ENCODE measurements at regions not wholly inside any gene's neighbourhood (a gene's known extent, or its start where the extent isn't known, plus 50 kb on each side); places are given as distances from the start of the nearest gene placed in this dataset.

DNA sequence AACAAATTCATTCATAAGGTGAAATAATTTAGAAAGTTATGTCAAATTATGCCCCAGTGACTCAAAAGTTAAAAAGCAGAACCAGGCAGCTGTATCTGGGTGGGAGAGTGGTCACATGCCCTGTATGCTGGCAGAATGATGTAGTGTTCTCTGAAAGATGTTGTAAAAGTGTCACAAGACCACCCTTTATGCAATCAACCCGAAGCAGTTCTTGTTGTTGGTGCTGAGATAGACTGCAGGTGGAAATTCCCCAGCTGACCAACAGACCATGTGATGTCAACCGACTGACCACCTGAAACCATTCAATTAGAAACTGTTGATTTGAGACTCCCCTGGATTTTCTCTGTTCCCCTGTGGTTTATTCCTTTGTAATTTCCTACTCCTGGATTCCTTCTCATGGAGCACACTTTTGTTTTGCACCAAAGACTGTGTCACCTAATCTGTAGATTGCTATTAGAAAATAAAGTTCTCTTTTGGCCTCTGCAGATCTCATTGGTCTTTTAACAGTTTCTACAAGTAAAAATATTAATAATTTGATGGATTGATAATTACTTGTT is 1341.3 kb upstream of the LRRTM1 start:
- no peaks in the 10 kb centered on the region for H3K4me1 ChIP-seq
- intact Hi-C loops (cut with DNase I; ENCODE audit: low total_unique reads), result no loop called here
- no peak overlapping the region for H3K4me3 ChIP-seq
- H3K36me3 ChIP-seq, result no peaks in the 10 kb centered on the region
- H3K9me3 ChIP-seq, result peaks cover 0 to 5% of the 10 kb centered on the region in 2 donors
- H3K27ac ChIP-seq, result no peak overlapping the region
- TF ChIP-seq POLR2AphosphoS5 (IDR thresholded peaks at IDR 0.05) (no peak), POLR2A (IDR thresholded peaks at IDR 0.05) (no peak)
- TF ChIP-seq, protein P1, sequence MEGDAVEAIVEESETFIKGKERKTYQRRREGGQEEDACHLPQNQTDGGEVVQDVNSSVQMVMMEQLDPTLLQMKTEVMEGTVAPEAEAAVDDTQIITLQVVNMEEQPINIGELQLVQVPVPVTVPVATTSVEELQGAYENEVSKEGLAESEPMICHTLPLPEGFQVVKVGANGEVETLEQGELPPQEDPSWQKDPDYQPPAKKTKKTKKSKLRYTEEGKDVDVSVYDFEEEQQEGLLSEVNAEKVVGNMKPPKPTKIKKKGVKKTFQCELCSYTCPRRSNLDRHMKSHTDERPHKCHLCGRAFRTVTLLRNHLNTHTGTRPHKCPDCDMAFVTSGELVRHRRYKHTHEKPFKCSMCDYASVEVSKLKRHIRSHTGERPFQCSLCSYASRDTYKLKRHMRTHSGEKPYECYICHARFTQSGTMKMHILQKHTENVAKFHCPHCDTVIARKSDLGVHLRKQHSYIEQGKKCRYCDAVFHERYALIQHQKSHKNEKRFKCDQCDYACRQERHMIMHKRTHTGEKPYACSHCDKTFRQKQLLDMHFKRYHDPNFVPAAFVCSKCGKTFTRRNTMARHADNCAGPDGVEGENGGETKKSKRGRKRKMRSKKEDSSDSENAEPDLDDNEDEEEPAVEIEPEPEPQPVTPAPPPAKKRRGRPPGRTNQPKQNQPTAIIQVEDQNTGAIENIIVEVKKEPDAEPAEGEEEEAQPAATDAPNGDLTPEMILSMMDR (IDR thresholded peaks at IDR 0.05), result no peak
- H3K27me3 ChIP-seq, result no peaks in the 10 kb centered on the region
- no peak for DNase-seq (ENCODE audit: low spot score in 2 of 2)

DNA sequence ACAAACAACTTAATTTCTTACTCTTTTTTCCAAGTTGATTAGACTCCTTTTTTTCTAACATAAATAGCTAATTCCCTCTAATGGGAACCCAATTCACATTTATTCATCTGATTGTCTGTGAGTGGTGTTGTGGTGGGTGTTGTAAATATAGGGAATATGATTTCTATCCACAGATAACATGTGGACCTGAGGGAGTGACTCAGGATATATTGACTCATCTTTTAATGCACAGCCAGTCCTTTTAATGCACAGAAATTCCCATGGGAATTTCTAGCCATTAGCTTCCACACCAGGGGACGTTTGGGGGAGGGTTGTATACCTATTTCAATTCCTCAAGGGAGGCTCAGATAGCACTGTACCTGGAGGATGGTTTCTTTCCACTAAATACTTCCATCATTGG is 1339.6 kb upstream of the LRRTM1 start:
- Histone ChIP-seq H3K4me3 (no peak overlapping the region), H3K27me3 (no peaks in the 10 kb centered on the region), H3K27ac (no peak overlapping the region), H3K9me3 (peaks cover 0 to 5% of the 10 kb centered on the region in 2 donors), H3K36me3 (no peaks in the 10 kb centered on the region), H3K4me1 (no peaks in the 10 kb centered on the region)
- DNase-seq (ENCODE audit: low spot score in 2 of 2), result no peak
- intact Hi-C loops (cut with DNase I; ENCODE audit: low total_unique reads), result loop anchor here (5.0 kb wide), 1 partner anchor 193 kb away; no protein-coding TSS in a partner anchor
- no peak for TF ChIP-seq POLR2A (IDR thresholded peaks at IDR 0.05)
- TF ChIP-seq POLR2AphosphoS5 (IDR thresholded peaks at IDR 0.05), result no peak
- TF ChIP-seq, protein P1 (IDR thresholded peaks at IDR 0.05), result no peak

DNA sequence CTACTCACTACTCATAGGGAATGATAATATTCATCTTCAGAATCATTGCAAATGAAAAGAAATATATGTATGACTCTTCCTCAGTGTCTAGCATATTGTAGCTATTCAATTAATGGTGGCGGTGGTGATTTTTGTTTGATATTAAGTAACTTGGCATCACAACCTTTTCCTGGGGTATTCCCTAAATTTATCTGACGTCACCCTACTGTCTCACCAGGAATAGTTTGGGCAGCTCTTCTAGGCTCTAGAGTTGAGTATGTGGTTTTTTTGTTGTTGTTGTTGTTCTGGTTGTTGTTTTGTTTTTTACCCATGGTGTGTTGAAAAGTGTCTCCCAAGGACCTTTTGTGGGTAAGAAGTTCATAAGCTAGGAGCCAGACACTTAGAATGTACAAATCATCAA is 1320.3 kb upstream of the LRRTM1 start:
- no peak overlapping the region for H3K27ac ChIP-seq
- no peaks in the 10 kb centered on the region for H3K36me3 ChIP-seq
- TF ChIP-seq POLR2A (IDR thresholded peaks at IDR 0.05) (no peak), POLR2AphosphoS5 (IDR thresholded peaks at IDR 0.05) (no peak)
- TF ChIP-seq, protein P1 (IDR thresholded peaks at IDR 0.05), result no peak

DNA sequence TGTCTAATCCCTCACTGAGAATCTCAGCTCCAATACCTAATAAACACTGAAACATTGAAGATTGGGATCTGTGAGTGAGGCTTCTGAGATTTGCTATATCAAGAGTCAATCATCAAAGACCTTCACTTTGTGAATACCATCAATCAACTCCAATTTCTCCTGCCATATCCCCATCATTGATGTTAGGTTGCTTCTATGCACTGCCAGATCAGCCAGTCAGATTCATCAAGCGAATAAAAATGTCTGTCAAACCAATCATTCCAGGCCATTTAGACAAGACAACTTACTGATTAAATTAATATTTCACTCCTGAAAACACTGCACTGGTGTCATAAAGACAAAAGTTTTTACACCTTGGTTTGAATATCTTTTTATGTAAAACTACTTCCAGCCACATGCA is 1295.5 kb upstream of the LRRTM1 start:
- no peak for DNase-seq (ENCODE audit: low spot score in 2 of 2)
- no peak overlapping the region for H3K27ac ChIP-seq
- TF ChIP-seq POLR2A (IDR thresholded peaks at IDR 0.05) (no peak), POLR2AphosphoS5 (IDR thresholded peaks at IDR 0.05) (no peak)
- TF ChIP-seq, protein P1 (IDR thresholded peaks at IDR 0.05), result no peak
- H3K9me3 ChIP-seq, result no peaks in the 10 kb centered on the region
- no peaks in the 10 kb centered on the region for H3K36me3 ChIP-seq
- intact Hi-C loops (cut with DNase I; ENCODE audit: low total_unique reads), result no loop called here
- H3K4me1 ChIP-seq, result no peaks in the 10 kb centered on the region
- H3K27me3 ChIP-seq, result no peaks in the 10 kb centered on the region
- H3K4me3 ChIP-seq, result no peak overlapping the region

More for the DNA sequence above, 1320.3 kb upstream of the LRRTM1 start:
- H3K4me1 ChIP-seq, result no peaks in the 10 kb centered on the region
- H3K27me3 ChIP-seq, result no peaks in the 10 kb centered on the region
- H3K9me3 ChIP-seq, result no peaks in the 10 kb centered on the region
- H3K4me3 ChIP-seq, result no peak overlapping the region
- DNase-seq (ENCODE audit: low spot score in 2 of 2), result no peak
- intact Hi-C loops (cut with DNase I; ENCODE audit: low total_unique reads), result no loop called here

DNA sequence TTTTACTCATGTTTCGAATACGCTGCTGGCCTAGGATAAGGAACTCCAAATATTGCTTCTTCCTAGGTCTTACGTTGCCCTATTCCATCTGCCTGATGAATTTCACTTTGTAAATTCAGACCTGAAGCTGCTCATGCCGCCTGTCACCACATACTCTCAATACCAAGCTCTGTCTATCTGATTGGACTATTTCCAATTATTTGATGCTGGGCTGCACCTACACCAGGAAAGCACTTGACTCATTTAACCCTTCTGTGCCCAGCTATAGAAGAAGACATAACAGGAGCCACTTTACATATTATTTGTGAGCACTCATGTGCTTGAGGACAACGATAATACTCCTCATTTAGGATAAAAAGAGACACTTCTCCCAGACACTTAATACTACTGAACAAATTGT is 1293.9 kb upstream of the LRRTM1 start:
- no peak overlapping the region for H3K4me3 ChIP-seq
- intact Hi-C loops (cut with DNase I; ENCODE audit: low total_unique reads), result no loop called here
- no peaks in the 10 kb centered on the region for H3K9me3 ChIP-seq
- H3K36me3 ChIP-seq, result no peaks in the 10 kb centered on the region
- H3K4me1 ChIP-seq, result no peaks in the 10 kb centered on the region
- no peaks in the 10 kb centered on the region for H3K27me3 ChIP-seq
- H3K27ac ChIP-seq, result no peak overlapping the region
- no peak for DNase-seq (ENCODE audit: low spot score in 2 of 2)
- no peak for TF ChIP-seq POLR2AphosphoS5 (IDR thresholded peaks at IDR 0.05)
- TF ChIP-seq POLR2A (IDR thresholded peaks at IDR 0.05), result no peak
- TF ChIP-seq, protein P1 (IDR thresholded peaks at IDR 0.05), result no peak

Measured in breast epithelium (tissue), 4 donors.